IMR-90 (cell line): ENCODE measurements at regions not wholly inside any gene's neighbourhood (a gene's known extent, or its start where the extent isn't known, plus 50 kb on each side); places are given as distances from the start of the nearest gene placed in this dataset.

Experiments used
- BHLHE40 ChIP-seq: fragments of 150-350 bp; IDR thresholded peaks from 2 replicates; pipeline ENCODE4 v1.6.1; 2016; ENCODE audit warnings: mild to moderate bottlenecking, low read depth, low read length
- CEBPB ChIP-seq: IDR thresholded peaks from 2 replicates; pipeline ENCODE4 v1.6.1; 2012; ENCODE audit warnings: low read depth, low read length, improper control_type of control experiment
- MAFK ChIP-seq: IDR thresholded peaks from 2 replicates; pipeline ENCODE4 v1.6.1; 2012; ENCODE audit warnings: low read depth, low read length, improper control_type of control experiment
- MXI1 ChIP-seq: IDR thresholded peaks from 2 replicates; pipeline ENCODE4 v1.6.1; 2012; ENCODE audit warnings: low read depth, mild to moderate bottlenecking, low read length, moderate library complexity, borderline replicate concordance
- NFE2L2 ChIP-seq: fragments of 150-350 bp; IDR thresholded peaks from 2 replicates; pipeline ENCODE4 v1.6.1; 2016; ENCODE audit warnings: low read depth, mild to moderate bottlenecking, low read length
- POLR2A ChIP-seq: IDR thresholded peaks from 2 replicates; pipeline ENCODE4 v1.6.1; 2012; ENCODE audit warnings: mild to moderate bottlenecking, low read depth, low read length
- RAD21 ChIP-seq: IDR thresholded peaks from 2 replicates; pipeline ENCODE4 v1.6.1; 2012; ENCODE audit warnings: low read length, improper control_type of control experiment
- RCOR1 ChIP-seq: IDR thresholded peaks from 2 replicates; pipeline ENCODE4 v1.6.1; 2012; ENCODE audit warnings: mild to moderate bottlenecking, low read length, improper control_type of control experiment; ENCODE audit not compliant: insufficient replicate concordance
- RFX5 ChIP-seq: IDR thresholded peaks from 2 replicates; pipeline ENCODE4 v1.8.0; 2012; ENCODE audit warnings: low read depth, mild to moderate bottlenecking, low read length, moderate library complexity
- SMC3 ChIP-seq: fragments of 150-350 bp; IDR thresholded peaks from 2 replicates; pipeline ENCODE4 v1.6.1; 2016; ENCODE audit warnings: low read depth, mild to moderate bottlenecking, antibody characterized with exemption, low read length, moderate library complexity
- USF2 ChIP-seq: fragments of 150-350 bp; IDR thresholded peaks from 2 replicates; pipeline ENCODE4 v1.6.1; 2017; ENCODE audit warnings: mild to moderate bottlenecking, antibody characterized with exemption, low read length, low read depth
- TF ChIP-seq, protein P1 (sequence below): conservative IDR thresholded peaks from 2 replicates; pipeline ENCODE4 v1.5.1; 2012; ENCODE audit warnings: mild to moderate bottlenecking, low read depth, low read length, improper control_type of control experiment

GRCh38 chr5:23221831-23222230 is 285.6 kb upstream of the PRDM9 start:
- TF ChIP-seq, protein P1, sequence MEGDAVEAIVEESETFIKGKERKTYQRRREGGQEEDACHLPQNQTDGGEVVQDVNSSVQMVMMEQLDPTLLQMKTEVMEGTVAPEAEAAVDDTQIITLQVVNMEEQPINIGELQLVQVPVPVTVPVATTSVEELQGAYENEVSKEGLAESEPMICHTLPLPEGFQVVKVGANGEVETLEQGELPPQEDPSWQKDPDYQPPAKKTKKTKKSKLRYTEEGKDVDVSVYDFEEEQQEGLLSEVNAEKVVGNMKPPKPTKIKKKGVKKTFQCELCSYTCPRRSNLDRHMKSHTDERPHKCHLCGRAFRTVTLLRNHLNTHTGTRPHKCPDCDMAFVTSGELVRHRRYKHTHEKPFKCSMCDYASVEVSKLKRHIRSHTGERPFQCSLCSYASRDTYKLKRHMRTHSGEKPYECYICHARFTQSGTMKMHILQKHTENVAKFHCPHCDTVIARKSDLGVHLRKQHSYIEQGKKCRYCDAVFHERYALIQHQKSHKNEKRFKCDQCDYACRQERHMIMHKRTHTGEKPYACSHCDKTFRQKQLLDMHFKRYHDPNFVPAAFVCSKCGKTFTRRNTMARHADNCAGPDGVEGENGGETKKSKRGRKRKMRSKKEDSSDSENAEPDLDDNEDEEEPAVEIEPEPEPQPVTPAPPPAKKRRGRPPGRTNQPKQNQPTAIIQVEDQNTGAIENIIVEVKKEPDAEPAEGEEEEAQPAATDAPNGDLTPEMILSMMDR: no peak
- TF ChIP-seq POLR2A (no peak), USF2 (no peak), RAD21 (no peak), RFX5 (no peak), SMC3 (no peak), MAFK (no peak), BHLHE40 (no peak), CEBPB (no peak), MXI1 (no peak), NFE2L2 (no peak), RCOR1 (no peak)
